Amniotic stem cell (primary cell): ENCODE measurements at regions not wholly inside any gene's neighbourhood (a gene's known extent, or its start where the extent isn't known, plus 50 kb on each side); places are given as distances from the start of the nearest gene placed in this dataset.
"Not testable (repeated sequence)": the region's sequence is repeated elsewhere in the genome, so short reads cannot be mapped to it uniquely, and the experiment has no call there.

Experiments
- DNase-seq: peaks from one replicate; lab custom pipeline; 2025; lab: John Stamatoyannopoulos, UW

GRCh38 chr1:81540216-81540615 is 260.5 kb upstream of the ADGRL2 start:
- DNase-seq, result no peak

GRCh38 chr1:81529014-81529413 is 271.7 kb upstream of the ADGRL2 start:
- DNase-seq, result no peak

- no peak for DNase-seq
Measured at GRCh38 chr1:81525085-81525484, 275.6 kb upstream of the ADGRL2 start.

GRCh38 chr1:81519987-81520386 is 280.7 kb upstream of the ADGRL2 start:
- no peak for DNase-seq

- DNase-seq, result no peak
Measured at GRCh38 chr1:81517987-81518386, 282.7 kb upstream of the ADGRL2 start.

- DNase-seq, result no peak
Measured at GRCh38 chr1:81513796-81514354, 286.9 kb upstream of the ADGRL2 start.

GRCh38 chr1:81512252-81513003 is 288.3 kb upstream of the ADGRL2 start:
- no peak for DNase-seq

- DNase-seq, result no peak
Measured at GRCh38 chr1:81511281-81511680, 289.5 kb upstream of the ADGRL2 start.

- DNase-seq, result no peak
Measured at GRCh38 chr1:81510701-81511100, 290.0 kb upstream of the ADGRL2 start.

- DNase-seq, result no peak
Measured at GRCh38 chr1:81509594-81509993, 291.1 kb upstream of the ADGRL2 start.

- DNase-seq, result no peak
Measured at GRCh38 chr1:81506699-81507098, 294.0 kb upstream of the ADGRL2 start.

GRCh38 chr1:81505831-81506230 is 294.9 kb upstream of the ADGRL2 start:
- no peak for DNase-seq

GRCh38 chr1:81504820-81505219 is 295.9 kb upstream of the ADGRL2 start:
- not testable (repeated sequence) for DNase-seq

GRCh38 chr1:81502705-81503104 is 298.0 kb upstream of the ADGRL2 start:
- DNase-seq, result not testable (repeated sequence)

GRCh38 chr1:81501485-81501884 is 299.2 kb upstream of the ADGRL2 start:
- not testable (repeated sequence) for DNase-seq

GRCh38 chr1:81499487-81499886 is 301.2 kb upstream of the ADGRL2 start:
- DNase-seq, result no peak

- DNase-seq, result no peak
Measured at GRCh38 chr1:81498471-81499462, 302.0 kb upstream of the ADGRL2 start.

GRCh38 chr1:81496349-81496748 is 304.4 kb upstream of the ADGRL2 start:
- DNase-seq, result no peak

GRCh38 chr1:81493102-81493869 is 307.4 kb upstream of the ADGRL2 start:
- DNase-seq, result no peak

GRCh38 chr1:81492628-81493027 is 308.1 kb upstream of the ADGRL2 start:
- DNase-seq, result no peak

- DNase-seq, result no peak
Measured at GRCh38 chr1:81490614-81491013, 310.1 kb upstream of the ADGRL2 start.

- no peak for DNase-seq
Measured at GRCh38 chr1:81489372-81489934, 311.3 kb upstream of the ADGRL2 start.
